Vagina (tissue), 2 donors: ENCODE measurements at regions not wholly inside any gene's neighbourhood (a gene's known extent, or its start where the extent isn't known, plus 50 kb on each side); places are given as distances from the start of the nearest gene placed in this dataset.

Source experiments
- DNase-seq, 2 donors: peaks; one replicate each; pipeline ENCODE4 v3.0.0-alpha.2; 2017; ENCODE audit errors: extremely low spot score in 2 of 2
- H3K27ac ChIP-seq: fragments of 200-600 bp; sonication (generic); one replicate; pipeline ENCODE4 v1.5.1; 2019
- H3K27me3 ChIP-seq: fragments of 200-600 bp; sonication (generic); one replicate; pipeline ENCODE4 v1.5.1; 2019
- H3K36me3 ChIP-seq, 2 donors: fragments of 200-600 bp; sonication (generic); one replicate each; pipeline ENCODE4 v1.5.1; 2017 to 2019
- H3K4me1 ChIP-seq: fragments of 200-600 bp; sonication (generic); one replicate; pipeline ENCODE4 v1.5.1; 2019
- H3K4me3 ChIP-seq, 2 donors: fragments of 200-600 bp; sonication (generic); 1 replicate in 1 of 2; 2 replicates in 1 of 2; pipeline ENCODE4 v1.5.1; 2016 to 2019
- H3K9me3 ChIP-seq: fragments of 200-600 bp; sonication (generic); one replicate; pipeline ENCODE4 v1.5.1; 2019
- CTCF ChIP-seq, 3 experiments: fragments of 450-650 bp in 2 of 3; fragments of 200-600 bp in 1 of 3; sonication (generic) in 1 of 3; IDR thresholded peaks; one replicate each; pipeline ENCODE4 v1.5.1; 2017 to 2019; ENCODE audit warnings: antibody characterized with exemption in 3 of 3, mild to moderate bottlenecking in 2 of 3, moderate library complexity in 2 of 3
- POLR2A ChIP-seq, 2 donors: fragments of 450-650 bp; IDR thresholded peaks; one replicate each; pipeline ENCODE4 v1.6.1; 2017; ENCODE audit warnings: antibody characterized with exemption in 2 of 2, mild to moderate bottlenecking in 2 of 2, moderate library complexity in 2 of 2
- POLR2AphosphoS5 ChIP-seq, 2 donors: sonication (generic); formaldehyde crosslinking; IDR thresholded peaks; one replicate each; pipeline ENCODE4 v1.9.0; 2017; ENCODE audit warnings: antibody characterized with exemption in 2 of 2, mild to moderate bottlenecking in 2 of 2, low read depth in 1 of 2; ENCODE audit not compliant: insufficient read depth in 1 of 2
- intact Hi-C: fragments of 100-400 bp; cut with DNase I; formaldehyde crosslinking; loops from one replicate; pipeline ENCODE4 v1.15.1; 2023

- intact Hi-C loops = no loop called here
- H3K4me3 ChIP-seq = no peak overlapping the region
- H3K4me1 ChIP-seq = no peaks in the 10 kb centered on the region
- H3K27me3 ChIP-seq = no peaks in the 10 kb centered on the region
- no peak for TF ChIP-seq CTCF (IDR thresholded peaks at IDR 0.05)
- TF ChIP-seq POLR2A (IDR thresholded peaks at IDR 0.05) = no peak
- no peak for TF ChIP-seq POLR2AphosphoS5 (IDR thresholded peaks at IDR 0.05; ENCODE audit: insufficient read depth in 1 of 2, low read depth in 1 of 2)
- no peaks in the 10 kb centered on the region for H3K36me3 ChIP-seq
- no peak overlapping the region for H3K27ac ChIP-seq
- H3K9me3 ChIP-seq = no peaks in the 10 kb centered on the region
- DNase-seq = no peak
These were observed 321.0 kb upstream of the SNX7 start for GRCh38 chr1:98340511-98340910.

- Histone ChIP-seq H3K4me1 (no peaks in the 10 kb centered on the region), H3K36me3 (no peaks in the 10 kb centered on the region), H3K4me3 (no peak overlapping the region), H3K9me3 (no peaks in the 10 kb centered on the region), H3K27ac (no peak overlapping the region), H3K27me3 (no peaks in the 10 kb centered on the region)
- no peak for TF ChIP-seq POLR2AphosphoS5 (IDR thresholded peaks at IDR 0.05; ENCODE audit: insufficient read depth in 1 of 2, low read depth in 1 of 2)
- no peak for TF ChIP-seq CTCF (IDR thresholded peaks at IDR 0.05)
- TF ChIP-seq POLR2A (IDR thresholded peaks at IDR 0.05) = no peak
- no peak for DNase-seq
- intact Hi-C loops = no loop called here
These were observed 324.9 kb upstream of the SNX7 start for GRCh38 chr1:98336472-98337083.

- TF ChIP-seq POLR2A (IDR thresholded peaks at IDR 0.05) (no peak), POLR2AphosphoS5 (IDR thresholded peaks at IDR 0.05; ENCODE audit: insufficient read depth in 1 of 2, low read depth in 1 of 2) (no peak), CTCF (IDR thresholded peaks at IDR 0.05) (no peak)
- no peaks in the 10 kb centered on the region for H3K4me1 ChIP-seq
- H3K4me3 ChIP-seq = no peak overlapping the region
- no peak for DNase-seq
- H3K36me3 ChIP-seq = no peaks in the 10 kb centered on the region
- H3K9me3 ChIP-seq = no peaks in the 10 kb centered on the region
- H3K27me3 ChIP-seq = no peaks in the 10 kb centered on the region
- intact Hi-C loops = no loop called here
- H3K27ac ChIP-seq = no peak overlapping the region
These were observed 327.6 kb upstream of the SNX7 start for GRCh38 chr1:98333936-98334335.

- TF ChIP-seq POLR2A (IDR thresholded peaks at IDR 0.05) = no peak
- no peak for TF ChIP-seq POLR2AphosphoS5 (IDR thresholded peaks at IDR 0.05; ENCODE audit: insufficient read depth in 1 of 2, low read depth in 1 of 2)
- no peak for TF ChIP-seq CTCF (IDR thresholded peaks at IDR 0.05)
- intact Hi-C loops = no loop called here
These were observed 328.1 kb upstream of the SNX7 start for GRCh38 chr1:98333406-98333805.

GRCh38 chr1:98331718-98332311, 329.7 kb upstream of the SNX7 start:
- Histone ChIP-seq H3K36me3 (no peaks in the 10 kb centered on the region), H3K4me1 (peaks cover 13% of the 10 kb centered on the region), H3K27ac (no peak overlapping the region), H3K27me3 (no peaks in the 10 kb centered on the region), H3K4me3 (no peak overlapping the region), H3K9me3 (no peaks in the 10 kb centered on the region)
- intact Hi-C loops = no loop called here
- DNase-seq = no peak
- TF ChIP-seq POLR2A (IDR thresholded peaks at IDR 0.05) (no peak), POLR2AphosphoS5 (IDR thresholded peaks at IDR 0.05; ENCODE audit: insufficient read depth in 1 of 2, low read depth in 1 of 2) (no peak), CTCF (IDR thresholded peaks at IDR 0.05) (no peak)

More at GRCh38 chr1:98333406-98333805, 328.1 kb upstream of the SNX7 start:
- H3K36me3 ChIP-seq = no peaks in the 10 kb centered on the region
- no peak for DNase-seq
- no peaks in the 10 kb centered on the region for H3K4me1 ChIP-seq
- no peak overlapping the region for H3K27ac ChIP-seq
- H3K27me3 ChIP-seq = no peaks in the 10 kb centered on the region
- H3K4me3 ChIP-seq = no peak overlapping the region
- no peaks in the 10 kb centered on the region for H3K9me3 ChIP-seq
